Type B pancreatic cell (in vitro differentiated cells): ENCODE measurements at regions not wholly inside any gene's neighbourhood (a gene's known extent, or its start where the extent isn't known, plus 50 kb on each side); places are given as distances from the start of the nearest gene placed in this dataset.

Experiments
- DNase-seq: peaks from one replicate; pipeline ENCODE4 v3.0.0; 2021; ENCODE audit warnings: mixed read lengths; ENCODE audit not compliant: unreplicated experiment; ENCODE audit errors: extremely low spot score
- H3K27ac Mint-ChIP-seq: 2 replicates; pipeline ENCODE4 v1.8.0; 2021; ENCODE audit warnings: mild to moderate bottlenecking, mixed read lengths
- H3K27me3 Mint-ChIP-seq: 2 replicates; pipeline ENCODE4 v1.8.0; 2021; ENCODE audit warnings: mixed read lengths
- H3K36me3 Mint-ChIP-seq: 2 replicates; pipeline ENCODE4 v1.8.0; 2021; ENCODE audit warnings: mixed read lengths
- H3K4me1 Mint-ChIP-seq: one replicate; pipeline ENCODE4 v1.8.0; 2021; ENCODE audit warnings: mixed read lengths; ENCODE audit not compliant: unreplicated experiment
- H3K4me3 Mint-ChIP-seq: 2 replicates; pipeline ENCODE4 v1.8.0; 2021; ENCODE audit warnings: mild to moderate bottlenecking, mixed read lengths
- H3K9me3 Mint-ChIP-seq: 2 replicates; pipeline ENCODE4 v1.8.0; 2021; ENCODE audit warnings: mixed read lengths
- CTCF ChIP-seq: fragments of 200-600 bp; sonication (generic); conservative IDR thresholded peaks from 2 replicates; pipeline ENCODE4 v1.5.0; 2021; ENCODE audit warnings: antibody characterized with exemption, mild to moderate bottlenecking

DNA sequence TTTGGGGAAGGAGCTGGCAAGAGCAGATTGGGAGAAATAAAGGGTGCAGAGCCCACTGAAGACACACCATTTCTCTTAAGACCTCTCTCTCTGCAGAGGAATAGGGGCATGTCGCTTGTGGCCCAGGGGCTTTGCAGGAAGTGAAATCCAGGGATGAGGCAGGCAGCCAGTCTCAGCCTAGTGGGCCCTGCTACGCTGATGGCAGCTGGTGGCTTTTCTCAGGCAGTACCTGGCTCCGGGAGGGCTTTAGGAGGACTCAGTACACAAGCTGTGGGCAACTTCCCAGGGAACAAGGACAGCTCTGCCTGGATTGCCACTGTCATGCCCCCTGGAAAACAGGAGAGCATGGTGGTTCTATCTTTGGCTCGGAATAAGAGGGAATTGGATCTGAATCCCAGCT lies 76.2 kb upstream of the NEURL1B start:
- H3K27ac Mint-ChIP-seq = peak overlapping the region; percentile 17
- TF ChIP-seq CTCF = no peak
- no peaks in the 10 kb centered on the region for H3K36me3 Mint-ChIP-seq
- peaks cover 9% of the 10 kb centered on the region for H3K4me1 Mint-ChIP-seq
- peaks cover 4% of the 10 kb centered on the region for H3K9me3 Mint-ChIP-seq
- peaks cover 3% of the 10 kb centered on the region for H3K27me3 Mint-ChIP-seq
- no peak for DNase-seq
- H3K4me3 Mint-ChIP-seq = no peak overlapping the region

DNA sequence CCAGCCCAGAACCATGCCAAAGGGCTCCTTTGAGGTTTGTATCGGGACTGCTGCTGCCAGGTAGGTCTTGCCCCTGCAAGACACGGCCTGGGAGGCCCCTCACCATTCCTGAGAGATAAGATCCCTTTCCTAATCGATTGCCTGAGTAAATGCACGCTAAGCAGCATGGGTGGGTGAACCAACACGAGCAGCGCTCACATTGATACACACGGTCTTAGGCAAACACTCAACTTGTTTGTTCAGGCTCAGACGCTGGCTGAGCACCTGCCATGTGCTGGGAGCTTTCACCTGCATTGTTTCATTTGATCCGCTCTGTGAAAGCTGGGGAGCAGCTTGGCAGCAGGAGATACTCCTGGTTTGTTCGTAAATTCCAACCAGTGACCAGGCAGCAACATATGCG lies 76.9 kb upstream of the NEURL1B start:
- H3K27ac Mint-ChIP-seq = peak overlapping the region; percentile 17
- peaks cover 8% of the 10 kb centered on the region for H3K4me1 Mint-ChIP-seq
- no peaks in the 10 kb centered on the region for H3K36me3 Mint-ChIP-seq
- no peak overlapping the region for H3K4me3 Mint-ChIP-seq
- H3K9me3 Mint-ChIP-seq = peaks cover 4% of the 10 kb centered on the region
- no peak for TF ChIP-seq CTCF
- no peak for DNase-seq
- H3K27me3 Mint-ChIP-seq = peaks cover 3% of the 10 kb centered on the region

DNA sequence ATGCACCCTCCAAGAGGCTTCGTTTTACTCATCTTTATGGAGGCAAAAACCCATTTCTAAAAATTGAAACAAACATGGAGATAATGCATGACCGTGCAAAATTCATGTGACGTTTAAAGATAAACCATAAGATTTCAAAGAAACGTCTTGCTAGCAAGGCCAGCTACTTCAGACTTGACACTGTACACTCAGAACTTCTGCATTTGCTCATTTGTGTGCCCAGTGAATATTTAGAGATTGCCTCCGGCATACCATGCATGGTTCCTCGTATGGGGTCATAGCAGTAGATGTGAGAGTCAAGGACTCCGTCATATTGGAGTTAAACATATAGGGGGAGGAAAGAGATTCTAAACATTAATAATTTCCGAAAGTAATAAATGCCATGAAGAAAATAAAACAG lies 78.6 kb upstream of the NEURL1B start:
- Mint-ChIP-seq H3K27ac (no peak overlapping the region), H3K9me3 (peaks cover 4% of the 10 kb centered on the region), H3K36me3 (no peaks in the 10 kb centered on the region), H3K27me3 (peaks cover 3% of the 10 kb centered on the region), H3K4me3 (no peak overlapping the region), H3K4me1 (peaks cover 22% of the 10 kb centered on the region)
- DNase-seq = no peak
- no peak for TF ChIP-seq CTCF

- no peak for TF ChIP-seq CTCF
- Mint-ChIP-seq H3K36me3 (no peaks in the 10 kb centered on the region), H3K4me1 (peaks cover 34% of the 10 kb centered on the region), H3K27me3 (peaks cover 5% of the 10 kb centered on the region), H3K9me3 (peaks cover 4% of the 10 kb centered on the region), H3K27ac (no peak overlapping the region), H3K4me3 (no peak overlapping the region)
- DNase-seq = no peak
Measured at GRCh38 chr5:172561151-172561550, 79.9 kb upstream of the NEURL1B start.

DNA sequence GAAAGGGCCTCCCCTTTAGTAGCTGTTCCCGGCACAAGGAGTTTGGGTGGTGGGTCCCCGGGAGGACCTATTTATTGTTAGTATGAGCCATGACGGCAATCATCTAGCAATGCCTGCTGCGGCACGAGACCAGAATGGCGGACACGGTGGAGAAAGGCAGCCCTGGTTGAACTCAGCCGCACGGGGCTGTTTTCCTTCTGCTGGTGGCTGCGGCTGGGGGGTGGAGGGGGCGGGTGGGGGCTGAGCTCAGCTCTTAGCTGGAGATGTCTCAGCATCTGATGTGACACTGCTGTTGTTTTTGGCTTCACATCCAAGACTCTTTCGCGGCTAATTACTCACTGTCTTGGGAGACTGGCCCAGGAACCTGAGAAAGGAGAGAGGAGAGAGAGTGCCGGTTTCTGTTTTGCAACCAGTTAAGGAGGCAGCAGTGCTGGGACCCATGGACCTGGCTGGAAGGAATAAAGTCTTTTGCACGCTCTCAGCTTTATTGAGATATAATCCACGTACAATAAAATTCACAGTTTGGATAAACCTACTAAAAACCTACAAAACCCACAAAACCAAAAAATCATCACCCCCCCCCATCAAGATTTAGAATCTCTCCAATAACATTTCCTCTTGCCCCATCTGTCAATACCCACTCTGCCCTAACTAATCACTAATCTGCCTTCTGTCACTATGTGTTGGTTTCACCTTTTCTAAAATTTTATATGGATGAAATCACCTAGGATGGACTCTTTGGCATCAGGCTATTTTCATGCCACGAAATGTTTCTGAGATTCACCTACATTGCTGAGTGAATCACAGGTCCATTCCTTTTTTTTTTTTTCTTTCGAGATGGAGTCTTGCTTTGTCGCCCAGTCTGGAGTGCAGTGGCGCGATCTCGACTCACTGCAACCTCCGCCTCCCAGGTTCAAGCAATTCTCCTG lies 81.8 kb upstream of the NEURL1B start:
- Mint-ChIP-seq H3K4me1 (peaks cover 42% of the 10 kb centered on the region), H3K36me3 (no peaks in the 10 kb centered on the region), H3K4me3 (peak overlapping the region; percentile 38), H3K9me3 (peaks cover 4% of the 10 kb centered on the region), H3K27ac (peak overlapping the region; percentile 35), H3K27me3 (peaks cover 4% of the 10 kb centered on the region)
- no peak for DNase-seq
- TF ChIP-seq CTCF = no peak
